Fibroblast of the aortic adventitia (primary cell): ENCODE measurements at regions not wholly inside any gene's neighbourhood (a gene's known extent, or its start where the extent isn't known, plus 50 kb on each side); places are given as distances from the start of the nearest gene placed in this dataset.
A peak's percentile ranks its signal among the peaks of the same experiment; 100 is the strongest.

ENCODE experiments used
- DNase-seq: peaks from one replicate; pipeline ENCODE4 v3.0.0-alpha.2; 2010; ENCODE audit warnings: low read depth
- H3K4me3 ChIP-seq: 2 replicates; pipeline ENCODE4 v1.5.1; 2011; ENCODE audit warnings: low read depth, mild to moderate bottlenecking, control low read depth, low read length, moderate library complexity
- TF ChIP-seq, protein P1 (sequence below): IDR thresholded peaks from 2 replicates; pipeline ENCODE4 v1.5.1; 2011; ENCODE audit warnings: mild to moderate bottlenecking, low read length, control low read depth, inconsistent platforms; ENCODE audit not compliant: insufficient read depth

DNA sequence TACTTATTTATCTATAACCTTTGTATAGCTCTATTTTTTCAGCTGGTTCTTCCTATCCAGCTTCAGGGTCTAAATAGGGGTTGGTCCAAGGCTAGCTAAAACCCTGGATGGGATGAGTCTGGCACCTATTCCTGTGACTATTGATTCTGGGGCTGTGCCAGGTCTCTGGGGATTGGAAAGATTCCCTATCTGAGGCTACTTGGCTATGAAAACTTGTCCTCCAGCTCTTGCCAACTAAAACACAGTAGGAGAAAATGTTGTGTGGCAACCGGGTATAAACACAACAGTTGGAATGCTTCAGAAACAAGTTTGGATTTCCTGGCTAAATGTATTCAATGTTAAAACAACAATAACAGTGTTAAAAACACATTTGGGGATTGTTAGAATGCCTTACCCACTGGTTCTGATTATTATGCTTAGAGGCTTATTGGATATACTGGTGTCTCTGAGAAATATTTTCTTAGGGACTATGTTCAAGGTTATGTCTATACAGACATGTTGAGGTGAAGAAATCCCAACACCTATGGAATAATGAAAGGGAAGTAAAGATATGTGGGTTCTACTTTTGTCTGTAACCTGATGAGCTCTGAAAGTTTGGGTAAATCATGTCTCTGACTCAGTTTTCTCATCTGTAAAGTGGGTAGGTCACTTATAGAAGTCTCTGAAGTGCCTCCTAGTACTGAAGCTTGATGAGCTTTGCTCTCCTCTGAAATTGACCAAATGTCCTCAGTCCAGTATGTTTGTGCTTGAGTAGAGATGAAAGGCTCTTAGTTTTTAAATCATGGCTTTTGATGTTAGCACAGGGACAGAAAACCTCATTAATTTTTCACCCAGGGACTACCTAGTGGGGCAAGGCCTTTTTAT, 460.7 kb downstream of the MTX2 start:
- DNase-seq: peak; percentile 41
- TF ChIP-seq, protein P1, sequence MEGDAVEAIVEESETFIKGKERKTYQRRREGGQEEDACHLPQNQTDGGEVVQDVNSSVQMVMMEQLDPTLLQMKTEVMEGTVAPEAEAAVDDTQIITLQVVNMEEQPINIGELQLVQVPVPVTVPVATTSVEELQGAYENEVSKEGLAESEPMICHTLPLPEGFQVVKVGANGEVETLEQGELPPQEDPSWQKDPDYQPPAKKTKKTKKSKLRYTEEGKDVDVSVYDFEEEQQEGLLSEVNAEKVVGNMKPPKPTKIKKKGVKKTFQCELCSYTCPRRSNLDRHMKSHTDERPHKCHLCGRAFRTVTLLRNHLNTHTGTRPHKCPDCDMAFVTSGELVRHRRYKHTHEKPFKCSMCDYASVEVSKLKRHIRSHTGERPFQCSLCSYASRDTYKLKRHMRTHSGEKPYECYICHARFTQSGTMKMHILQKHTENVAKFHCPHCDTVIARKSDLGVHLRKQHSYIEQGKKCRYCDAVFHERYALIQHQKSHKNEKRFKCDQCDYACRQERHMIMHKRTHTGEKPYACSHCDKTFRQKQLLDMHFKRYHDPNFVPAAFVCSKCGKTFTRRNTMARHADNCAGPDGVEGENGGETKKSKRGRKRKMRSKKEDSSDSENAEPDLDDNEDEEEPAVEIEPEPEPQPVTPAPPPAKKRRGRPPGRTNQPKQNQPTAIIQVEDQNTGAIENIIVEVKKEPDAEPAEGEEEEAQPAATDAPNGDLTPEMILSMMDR: no peak
- H3K4me3 ChIP-seq: no peak overlapping the region

- DNase-seq: no peak
- no peak overlapping the region for H3K4me3 ChIP-seq
- TF ChIP-seq, protein P1: no peak
Observed at GRCh38 chr2:176732780-176733179, 463.5 kb downstream of the MTX2 start.

- H3K4me3 ChIP-seq: no peak overlapping the region
- TF ChIP-seq, protein P1: no peak
- DNase-seq: no peak
Observed at GRCh38 chr2:176733698-176734430, 464.6 kb downstream of the MTX2 start.

DNA sequence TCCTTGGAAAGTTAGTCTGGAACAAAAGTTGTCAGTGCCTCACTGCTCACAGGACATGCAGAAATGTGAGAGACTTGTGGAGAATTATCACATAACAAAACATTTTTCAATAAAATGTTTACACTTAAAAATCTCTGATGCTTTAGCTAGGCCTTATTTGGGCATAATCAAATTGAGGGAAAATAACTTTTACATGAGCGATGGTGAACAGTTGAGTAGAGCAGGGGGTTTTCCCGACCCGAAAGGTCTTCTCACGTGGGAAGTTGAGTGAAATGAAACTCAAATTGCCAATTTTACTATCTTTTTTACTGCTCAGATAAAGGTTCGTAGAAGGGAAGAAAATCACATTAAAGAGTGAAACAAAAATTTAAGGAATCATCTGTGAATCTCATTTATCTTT, 465.6 kb downstream of the MTX2 start:
- TF ChIP-seq, protein P1: no peak
- no peak overlapping the region for H3K4me3 ChIP-seq
- no peak for DNase-seq

DNA sequence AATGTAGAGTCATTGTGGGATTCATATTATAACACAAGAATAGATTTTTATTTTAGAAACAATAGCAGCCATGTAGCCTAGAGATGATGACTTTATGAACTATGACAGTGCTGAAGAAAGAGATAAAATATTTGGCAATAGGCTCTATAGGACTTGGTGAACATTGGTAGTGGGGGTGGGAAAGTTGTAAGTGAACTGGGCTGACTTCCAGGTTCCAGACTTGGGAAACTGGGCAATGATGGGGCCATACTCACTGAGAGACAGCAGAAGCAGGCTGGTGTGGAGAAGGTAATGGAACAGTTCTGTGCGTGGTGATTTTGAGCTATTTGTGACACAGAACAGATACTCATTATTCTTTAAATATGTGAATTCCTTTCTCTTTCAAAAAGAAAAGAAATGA, 470.3 kb upstream of the HNRNPA3 start:
- TF ChIP-seq, protein P1: no peak
- DNase-seq: no peak
- H3K4me3 ChIP-seq: no peak overlapping the region

DNA sequence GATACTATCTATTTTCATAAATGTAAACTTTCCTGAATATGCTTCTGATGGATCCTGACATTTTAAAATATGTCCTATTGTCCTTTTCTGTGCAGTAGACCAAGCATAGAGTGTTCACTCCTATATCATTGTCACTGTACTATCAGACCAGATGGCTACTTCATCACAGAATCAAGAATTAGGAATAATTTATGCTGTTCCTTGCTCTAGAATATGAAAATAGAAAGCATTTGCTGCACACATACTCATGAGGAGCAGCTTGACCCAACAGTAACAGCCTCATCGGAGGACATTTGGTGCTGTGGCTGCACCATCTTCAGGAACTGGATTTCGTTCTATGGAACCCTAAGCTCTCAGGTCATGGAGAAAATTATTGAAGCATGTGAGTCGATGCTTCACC, 468.9 kb upstream of the HNRNPA3 start:
- H3K4me3 ChIP-seq: no peak overlapping the region
- no peak for DNase-seq
- TF ChIP-seq, protein P1: no peak
